CD14-positive monocyte (primary cell): ENCODE measurements at regions not wholly inside any gene's neighbourhood (a gene's known extent, or its start where the extent isn't known, plus 50 kb on each side); places are given as distances from the start of the nearest gene placed in this dataset.

Experiments
- DNase-seq, 3 donors: peaks; one replicate each; pipeline ENCODE4 v3.0.0-alpha.2; 2011 to 2022
- H2AFZ ChIP-seq: 2 replicates; pipeline ENCODE4 v1.6.0; 2012; ENCODE audit warnings: mild to moderate bottlenecking, low read depth, low read length, inconsistent platforms; ENCODE audit not compliant: insufficient read depth, poor library complexity, severe bottlenecking
- H3K27ac ChIP-seq, 2 donors: 1 replicate in 1 of 2; 2 replicates in 1 of 2; pipeline ENCODE4 v1.5.1; 2012 to 2013; ENCODE audit warnings: low read length in 2 of 2, control low read depth in 1 of 2, inconsistent platforms in 1 of 2, low read depth in 1 of 2, mild to moderate bottlenecking in 1 of 2
- H3K27me3 ChIP-seq, 2 donors: one replicate each; pipeline versions ENCODE4 v1.6.0 to v1.6.1; 2011 to 2013; ENCODE audit warnings: low read length in 2 of 2; ENCODE audit not compliant: control insufficient read depth in 2 of 2, insufficient read depth in 2 of 2
- H3K36me3 ChIP-seq, 2 donors: replicated peaks in 1 of 2; 1 replicate in 1 of 2; 2 replicates in 1 of 2; pipeline versions ENCODE4 v1.5.1 to v1.6.1; 2012 to 2013; ENCODE audit warnings: low read length in 2 of 2, control low read depth in 1 of 2, inconsistent platforms in 1 of 2, mild to moderate bottlenecking in 1 of 2; ENCODE audit not compliant: insufficient read depth in 2 of 2, control insufficient read depth in 1 of 2
- H3K4me1 ChIP-seq, 2 donors: 1 replicate in 1 of 2; 2 replicates in 1 of 2; pipeline versions ENCODE4 v1.5.1 to v1.6.1; 2012 to 2013; ENCODE audit warnings: low read length in 2 of 2, control low read depth in 1 of 2, inconsistent platforms in 1 of 2, mild to moderate bottlenecking in 1 of 2, moderate library complexity in 1 of 2; ENCODE audit not compliant: insufficient read depth in 2 of 2, control insufficient read depth in 1 of 2
- H3K4me2 ChIP-seq: replicated peaks from 2 replicates; pipeline ENCODE3; 2012; ENCODE audit warnings: low read length, moderate library complexity, mild to moderate bottlenecking; ENCODE audit not compliant: poor library complexity, severe bottlenecking; ENCODE audit errors: extremely low read depth
- H3K4me3 ChIP-seq, 3 experiments: fragments of 200-600 bp in 1 of 3; sonication (generic) in 1 of 3; replicated peaks in 1 of 3; 1 replicate in 2 of 3; 2 replicates in 1 of 3; pipeline ENCODE4 v1.5.1; 2011 to 2013; ENCODE audit warnings: low read length in 3 of 3, mild to moderate bottlenecking in 3 of 3, control low read depth in 2 of 3, low read depth in 2 of 3, inconsistent platforms in 1 of 3, moderate library complexity in 1 of 3
- H3K79me2 ChIP-seq: 2 replicates; pipeline ENCODE4 v1.6.0; 2012; ENCODE audit warnings: mild to moderate bottlenecking, control low read depth, inconsistent platforms, low read length, moderate library complexity; ENCODE audit not compliant: insufficient read depth
- H3K9ac ChIP-seq: 2 replicates; pipeline ENCODE4 v1.6.0; 2017; ENCODE audit warnings: low read length, mild to moderate bottlenecking; ENCODE audit not compliant: insufficient read depth, poor library complexity, severe bottlenecking
- H3K9me3 ChIP-seq, 2 donors: replicated peaks in 1 of 2; 1 replicate in 1 of 2; 2 replicates in 1 of 2; pipeline versions ENCODE4 v1.5.1 to v1.6.1; 2012 to 2013; ENCODE audit warnings: low read length in 2 of 2, control low read depth in 1 of 2; ENCODE audit not compliant: control insufficient read depth in 1 of 2, insufficient read depth in 1 of 2
- H4K20me1 ChIP-seq: 2 replicates; pipeline ENCODE4 v1.6.0; 2012; ENCODE audit warnings: mild to moderate bottlenecking, low read length, control low read depth, moderate library complexity; ENCODE audit not compliant: insufficient read depth
- H3K27ac Mint-ChIP-seq, 7 donors: one replicate each; pipeline ENCODE4 v1.8.0; 2020; ENCODE audit warnings: mild to moderate bottlenecking in 7 of 7, mixed read lengths in 7 of 7, moderate library complexity in 6 of 7, inconsistent platforms in 2 of 7
- H3K27me3 Mint-ChIP-seq, 3 donors: one replicate each; pipeline ENCODE4 v1.8.0; 2021 to 2022; ENCODE audit warnings: low read depth in 3 of 3, mild to moderate bottlenecking in 3 of 3, mixed read lengths in 3 of 3, moderate library complexity in 3 of 3, inconsistent platforms in 1 of 3
- H3K36me3 Mint-ChIP-seq, 2 donors: one replicate each; pipeline ENCODE4 v1.8.0; 2020; ENCODE audit warnings: mixed read lengths in 2 of 2, inconsistent platforms in 1 of 2, mild to moderate bottlenecking in 1 of 2
- H3K4me1 Mint-ChIP-seq: one replicate; pipeline ENCODE4 v1.8.0; 2020; ENCODE audit warnings: mild to moderate bottlenecking, mixed read lengths
- H3K4me3 Mint-ChIP-seq, 2 donors: one replicate each; pipeline ENCODE4 v1.8.0; 2020; ENCODE audit warnings: mild to moderate bottlenecking in 2 of 2, mixed read lengths in 2 of 2, moderate library complexity in 1 of 2
- H3K9me3 Mint-ChIP-seq, 7 donors: one replicate each; pipeline ENCODE4 v1.8.0; 2020 to 2022; ENCODE audit warnings: mixed read lengths in 7 of 7, mild to moderate bottlenecking in 6 of 7, moderate library complexity in 6 of 7, inconsistent platforms in 2 of 7
- WGBS: methylation state at CpG from one replicate; pipeline ENCODE4 v1.1.5; 2013; ENCODE audit warnings: missing lambda C conversion rate; ENCODE audit not compliant: insufficient coverage; 5-methylcytosine and 5-hydroxymethylcytosine counted together
- intact Hi-C, 2 donors: fragments of 100-400 bp; cut with micrococcal nuclease; formaldehyde crosslinking; loops; one replicate each; pipeline versions ENCODE4 v1.15.0 to v1.15.1; 2023
- TF ChIP-seq, protein P1 (sequence below): fragments of 200-600 bp; IDR thresholded peaks from one replicate; pipeline ENCODE4 v1.8.0; 2022; ENCODE audit warnings: antibody characterized with exemption, mild to moderate bottlenecking

- Histone ChIP-seq H2AFZ (no peak overlapping the region), H3K79me2 (no peaks in the 10 kb centered on the region), H4K20me1 (no peaks in the 10 kb centered on the region), H3K27ac (no peak overlapping the region), H3K4me3 (no peak overlapping the region), H3K4me1 (no peaks in the 10 kb centered on the region), H3K9ac (no peak overlapping the region), H3K27me3 (no peaks in the 10 kb centered on the region), H3K9me3 (no peaks in the 10 kb centered on the region), H3K36me3 (no peaks in the 10 kb centered on the region), H3K4me2 (no peak overlapping the region)
- H3K36me3 Mint-ChIP-seq = no peaks in the 10 kb centered on the region
- TF ChIP-seq, protein P1, sequence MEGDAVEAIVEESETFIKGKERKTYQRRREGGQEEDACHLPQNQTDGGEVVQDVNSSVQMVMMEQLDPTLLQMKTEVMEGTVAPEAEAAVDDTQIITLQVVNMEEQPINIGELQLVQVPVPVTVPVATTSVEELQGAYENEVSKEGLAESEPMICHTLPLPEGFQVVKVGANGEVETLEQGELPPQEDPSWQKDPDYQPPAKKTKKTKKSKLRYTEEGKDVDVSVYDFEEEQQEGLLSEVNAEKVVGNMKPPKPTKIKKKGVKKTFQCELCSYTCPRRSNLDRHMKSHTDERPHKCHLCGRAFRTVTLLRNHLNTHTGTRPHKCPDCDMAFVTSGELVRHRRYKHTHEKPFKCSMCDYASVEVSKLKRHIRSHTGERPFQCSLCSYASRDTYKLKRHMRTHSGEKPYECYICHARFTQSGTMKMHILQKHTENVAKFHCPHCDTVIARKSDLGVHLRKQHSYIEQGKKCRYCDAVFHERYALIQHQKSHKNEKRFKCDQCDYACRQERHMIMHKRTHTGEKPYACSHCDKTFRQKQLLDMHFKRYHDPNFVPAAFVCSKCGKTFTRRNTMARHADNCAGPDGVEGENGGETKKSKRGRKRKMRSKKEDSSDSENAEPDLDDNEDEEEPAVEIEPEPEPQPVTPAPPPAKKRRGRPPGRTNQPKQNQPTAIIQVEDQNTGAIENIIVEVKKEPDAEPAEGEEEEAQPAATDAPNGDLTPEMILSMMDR = no peak
- WGBS = 91% methylated on average over 11 of the region's 14 CpGs
- no peak overlapping the region for H3K4me3 Mint-ChIP-seq
- H3K4me1 Mint-ChIP-seq = no peaks in the 10 kb centered on the region
- peaks cover 0 to 4% (median 0%) of the 10 kb centered on the region in 3 donors for H3K27me3 Mint-ChIP-seq
- H3K9me3 Mint-ChIP-seq = peaks cover 0 to 2% (median 0%) of the 10 kb centered on the region in 7 donors
- no peak overlapping the region for H3K27ac Mint-ChIP-seq
- no peak for DNase-seq
- intact Hi-C loops = no loop called here
Measured at GRCh38 chr20:61055180-61056010, 196.7 kb upstream of the CDH4 start.

DNA sequence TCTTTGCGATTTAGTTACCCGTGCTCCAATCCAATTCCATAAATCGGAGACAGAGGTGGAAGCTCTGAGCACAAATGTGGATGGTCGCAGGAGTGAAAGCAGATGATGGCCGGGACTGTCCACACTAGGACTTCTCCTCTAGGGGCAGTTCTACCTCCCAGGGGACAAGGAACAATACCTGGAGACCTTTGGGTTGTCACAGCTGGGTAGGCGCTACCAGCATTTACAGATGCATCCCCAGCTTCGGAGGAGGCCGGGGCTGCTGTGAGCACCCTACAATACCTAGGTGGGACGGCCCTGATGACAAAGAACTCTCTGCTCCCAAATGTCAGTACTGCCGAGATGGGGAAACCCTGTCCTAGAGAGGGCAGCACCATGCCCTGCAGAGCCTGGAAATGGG, 195.9 kb upstream of the CDH4 start:
- Histone ChIP-seq H3K9ac (no peak overlapping the region), H3K4me3 (no peak overlapping the region), H3K27ac (no peak overlapping the region), H3K79me2 (no peaks in the 10 kb centered on the region), H3K9me3 (no peaks in the 10 kb centered on the region), H3K36me3 (no peaks in the 10 kb centered on the region), H3K4me1 (no peaks in the 10 kb centered on the region), H2AFZ (no peak overlapping the region), H4K20me1 (no peaks in the 10 kb centered on the region), H3K27me3 (no peaks in the 10 kb centered on the region), H3K4me2 (no peak overlapping the region)
- Mint-ChIP-seq H3K27ac (no peak overlapping the region), H3K4me1 (no peaks in the 10 kb centered on the region), H3K36me3 (no peaks in the 10 kb centered on the region), H3K27me3 (peaks cover 0 to 5% (median 2%) of the 10 kb centered on the region in 3 donors), H3K9me3 (peaks cover 0 to 2% (median 0%) of the 10 kb centered on the region in 7 donors), H3K4me3 (no peak overlapping the region)
- TF ChIP-seq, protein P1 = no peak
- intact Hi-C loops = no loop called here
- DNase-seq = no peak
- WGBS = 95% methylated on average over 8 of the region's 10 CpGs
